ENCODE measurements at regions not wholly inside any gene's neighbourhood (a gene's known extent, or its start where the extent isn't known, plus 50 kb on each side); places are given as distances from the start of the nearest gene placed in this dataset.

GRCh38 chr2:12871694-12872315 lies 155.1 kb downstream of the TRIB2 start:
- no peaks in the 10 kb centered on the region for H3K4me1 ChIP-seq (ENCODE audit: insufficient read depth, low read length)
- H3K36me3 ChIP-seq (ENCODE audit: insufficient read depth, low read length): no peaks in the 10 kb centered on the region
- no peak overlapping the region for H3K9ac ChIP-seq (ENCODE audit: low read depth, low read length)
- no peaks in the 10 kb centered on the region for H3K9me3 ChIP-seq (ENCODE audit: control insufficient read depth, insufficient read depth, low read length)

GRCh38 chr2:12877761-12878160 lies 161.0 kb downstream of the TRIB2 start:
- no peak overlapping the region for H3K9ac ChIP-seq (ENCODE audit: low read depth, low read length)
- H3K9me3 ChIP-seq (ENCODE audit: control insufficient read depth, insufficient read depth, low read length): no peaks in the 10 kb centered on the region
- H3K4me1 ChIP-seq (ENCODE audit: insufficient read depth, low read length): no peaks in the 10 kb centered on the region
- H3K36me3 ChIP-seq (ENCODE audit: insufficient read depth, low read length): no peaks in the 10 kb centered on the region

GRCh38 chr2:12879649-12880048 lies 162.9 kb downstream of the TRIB2 start:
- Histone ChIP-seq H3K9ac (ENCODE audit: low read depth, low read length) (no peak overlapping the region), H3K36me3 (ENCODE audit: insufficient read depth, low read length) (no peaks in the 10 kb centered on the region), H3K4me1 (ENCODE audit: insufficient read depth, low read length) (no peaks in the 10 kb centered on the region), H3K9me3 (ENCODE audit: control insufficient read depth, insufficient read depth, low read length) (no peaks in the 10 kb centered on the region)

- no peaks in the 10 kb centered on the region for H3K4me1 ChIP-seq (ENCODE audit: insufficient read depth, low read length)
- no peak overlapping the region for H3K9ac ChIP-seq (ENCODE audit: low read depth, low read length)
- H3K9me3 ChIP-seq (ENCODE audit: control insufficient read depth, insufficient read depth, low read length): no peaks in the 10 kb centered on the region
- H3K36me3 ChIP-seq (ENCODE audit: insufficient read depth, low read length): no peaks in the 10 kb centered on the region
These were observed 165.2 kb downstream of the TRIB2 start for GRCh38 chr2:12881952-12882351.

DNA sequence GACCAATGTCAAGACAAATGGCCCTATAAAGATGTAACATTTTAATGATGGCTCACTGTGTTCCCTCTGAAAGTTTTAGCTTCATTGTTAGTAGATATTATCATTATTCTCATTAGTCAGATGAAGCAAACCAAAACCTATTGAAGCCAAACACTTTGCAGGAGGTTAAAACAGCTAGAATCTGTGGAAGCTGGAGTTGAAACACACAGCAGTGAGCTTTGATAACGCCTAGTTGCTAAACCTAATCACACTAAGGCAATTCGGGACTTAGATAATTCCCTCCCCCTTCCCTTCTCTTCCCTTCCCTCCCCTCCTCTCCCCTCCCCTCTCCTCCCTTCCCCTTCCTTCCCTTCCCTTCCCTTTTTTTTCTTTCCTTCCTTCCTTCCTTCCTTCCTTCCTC lies 165.7 kb downstream of the TRIB2 start:
- no peaks in the 10 kb centered on the region for H3K36me3 ChIP-seq (ENCODE audit: insufficient read depth, low read length)
- H3K9ac ChIP-seq (ENCODE audit: low read depth, low read length): no peak overlapping the region
- no peaks in the 10 kb centered on the region for H3K9me3 ChIP-seq (ENCODE audit: control insufficient read depth, insufficient read depth, low read length)
- H3K4me1 ChIP-seq (ENCODE audit: insufficient read depth, low read length): no peaks in the 10 kb centered on the region

DNA sequence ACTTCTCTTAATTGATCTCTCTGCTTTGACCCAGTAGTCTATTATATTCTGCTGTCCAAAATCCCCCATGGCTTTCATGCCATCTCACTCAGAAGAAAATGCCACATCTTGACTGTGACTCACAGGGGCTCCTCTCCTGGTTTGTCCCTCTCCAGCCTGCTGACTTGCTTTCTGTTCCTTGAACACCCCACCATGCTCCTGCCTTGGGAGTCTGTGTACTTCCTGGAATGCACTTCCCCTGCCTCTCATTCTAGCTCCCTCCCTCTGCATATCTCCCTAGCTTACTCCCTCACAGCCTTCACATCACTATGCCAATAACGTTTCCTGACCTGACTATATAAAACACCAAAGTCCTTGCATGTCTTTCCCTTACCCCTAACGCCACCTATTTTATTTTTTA lies 167.2 kb downstream of the TRIB2 start:
- Histone ChIP-seq H3K36me3 (ENCODE audit: insufficient read depth, low read length) (no peaks in the 10 kb centered on the region), H3K9ac (ENCODE audit: low read depth, low read length) (no peak overlapping the region), H3K4me1 (ENCODE audit: insufficient read depth, low read length) (no peaks in the 10 kb centered on the region), H3K9me3 (ENCODE audit: control insufficient read depth, insufficient read depth, low read length) (no peaks in the 10 kb centered on the region)

- H3K4me1 ChIP-seq (ENCODE audit: insufficient read depth, low read length): no peaks in the 10 kb centered on the region
- H3K36me3 ChIP-seq (ENCODE audit: insufficient read depth, low read length): no peaks in the 10 kb centered on the region
- no peak overlapping the region for H3K9ac ChIP-seq (ENCODE audit: low read depth, low read length)
- no peaks in the 10 kb centered on the region for H3K9me3 ChIP-seq (ENCODE audit: control insufficient read depth, insufficient read depth, low read length)
These were observed 168.1 kb downstream of the TRIB2 start for GRCh38 chr2:12884713-12885282.

GRCh38 chr2:12890066-12890465 lies 173.3 kb downstream of the TRIB2 start:
- Histone ChIP-seq H3K9ac (ENCODE audit: low read depth, low read length) (no peak overlapping the region), H3K9me3 (ENCODE audit: control insufficient read depth, insufficient read depth, low read length) (no peaks in the 10 kb centered on the region; the same call in 1 of the 2 replicates), H3K36me3 (ENCODE audit: insufficient read depth, low read length) (no peaks in the 10 kb centered on the region), H3K4me1 (ENCODE audit: insufficient read depth, low read length) (no peaks in the 10 kb centered on the region)

DNA sequence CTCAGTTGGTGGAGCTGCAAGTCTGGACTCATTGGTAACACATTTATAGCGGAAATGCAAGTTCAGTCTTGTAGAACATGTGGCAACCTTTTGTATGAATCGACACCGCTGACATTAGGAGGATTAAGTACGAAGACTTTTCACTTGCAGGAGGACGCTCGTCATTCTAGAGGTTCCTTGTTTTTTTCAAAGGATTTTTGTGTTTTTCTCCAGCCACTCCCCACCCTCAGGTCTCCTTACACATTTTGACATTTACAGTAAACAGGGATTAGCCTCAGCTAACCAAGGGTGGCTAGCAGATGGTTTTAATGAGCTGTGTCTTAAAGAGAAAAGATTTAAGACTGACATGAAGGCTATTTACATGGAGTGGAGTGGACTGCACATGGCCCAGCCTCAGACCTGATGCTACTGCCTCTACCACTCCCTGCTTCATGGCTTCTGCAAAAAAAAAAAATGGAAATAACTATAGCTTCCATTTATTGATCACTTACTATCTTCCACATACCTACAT lies 173.8 kb downstream of the TRIB2 start:
- H3K36me3 ChIP-seq (ENCODE audit: insufficient read depth, low read length): no peaks in the 10 kb centered on the region
- H3K9me3 ChIP-seq (ENCODE audit: control insufficient read depth, insufficient read depth, low read length): peaks cover 2% of the 10 kb centered on the region
- H3K9ac ChIP-seq (ENCODE audit: low read depth, low read length): no peak overlapping the region
- H3K4me1 ChIP-seq (ENCODE audit: insufficient read depth, low read length): no peaks in the 10 kb centered on the region

GRCh38 chr2:12895017-12895416 lies 178.3 kb downstream of the TRIB2 start:
- Histone ChIP-seq H3K4me1 (ENCODE audit: insufficient read depth, low read length) (no peaks in the 10 kb centered on the region), H3K36me3 (ENCODE audit: insufficient read depth, low read length) (no peaks in the 10 kb centered on the region), H3K9me3 (ENCODE audit: control insufficient read depth, insufficient read depth, low read length) (peaks cover 3% of the 10 kb centered on the region), H3K9ac (ENCODE audit: low read depth, low read length) (no peak overlapping the region)

GRCh38 chr2:12896318-12896982 lies 179.7 kb downstream of the TRIB2 start:
- Histone ChIP-seq H3K4me1 (ENCODE audit: insufficient read depth, low read length) (no peaks in the 10 kb centered on the region), H3K36me3 (ENCODE audit: insufficient read depth, low read length) (no peaks in the 10 kb centered on the region), H3K9ac (ENCODE audit: low read depth, low read length) (no peak overlapping the region), H3K9me3 (ENCODE audit: control insufficient read depth, insufficient read depth, low read length) (peaks cover 3% of the 10 kb centered on the region)

DNA sequence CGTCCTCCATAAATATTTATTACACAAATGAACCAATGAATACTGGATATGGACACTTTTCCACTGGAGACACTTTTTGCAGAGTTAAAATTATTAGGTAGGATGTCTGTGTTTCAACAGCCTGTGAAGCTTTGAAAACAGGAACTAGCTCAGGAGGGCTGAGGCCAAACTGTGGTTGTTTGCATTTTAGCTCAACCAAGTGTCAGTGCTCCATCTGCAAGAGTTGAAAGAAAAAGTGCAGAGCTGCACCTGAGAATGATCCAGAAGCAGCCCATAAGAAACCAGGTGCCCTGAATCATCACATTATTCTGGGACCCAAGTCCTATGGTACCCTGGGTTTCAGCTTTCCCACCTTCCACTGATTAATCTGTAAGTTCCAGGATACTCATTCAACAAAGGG lies 180.4 kb downstream of the TRIB2 start:
- H3K4me1 ChIP-seq (ENCODE audit: insufficient read depth, low read length): no peaks in the 10 kb centered on the region
- no peaks in the 10 kb centered on the region for H3K36me3 ChIP-seq (ENCODE audit: insufficient read depth, low read length)
- no peak overlapping the region for H3K9ac ChIP-seq (ENCODE audit: low read depth, low read length)
- H3K9me3 ChIP-seq (ENCODE audit: control insufficient read depth, insufficient read depth, low read length): peaks cover 3% of the 10 kb centered on the region; the same call in 1 of the 2 replicates

- no peaks in the 10 kb centered on the region for H3K9me3 ChIP-seq (ENCODE audit: control insufficient read depth, insufficient read depth, low read length)
- no peak overlapping the region for H3K9ac ChIP-seq (ENCODE audit: low read depth, low read length)
- H3K36me3 ChIP-seq (ENCODE audit: insufficient read depth, low read length): no peaks in the 10 kb centered on the region
- no peaks in the 10 kb centered on the region for H3K4me1 ChIP-seq (ENCODE audit: insufficient read depth, low read length)
These were observed 186.5 kb downstream of the TRIB2 start for GRCh38 chr2:12903272-12903671.

GRCh38 chr2:12910431-12910830 lies 193.7 kb downstream of the TRIB2 start:
- no peaks in the 10 kb centered on the region for H3K4me1 ChIP-seq (ENCODE audit: insufficient read depth, low read length)
- H3K9ac ChIP-seq (ENCODE audit: low read depth, low read length): no peak overlapping the region
- H3K9me3 ChIP-seq (ENCODE audit: control insufficient read depth, insufficient read depth, low read length): no peaks in the 10 kb centered on the region
- H3K36me3 ChIP-seq (ENCODE audit: insufficient read depth, low read length): no peaks in the 10 kb centered on the region

- Histone ChIP-seq H3K9ac (ENCODE audit: low read depth, low read length) (no peak overlapping the region), H3K36me3 (ENCODE audit: insufficient read depth, low read length) (no peaks in the 10 kb centered on the region), H3K9me3 (ENCODE audit: control insufficient read depth, insufficient read depth, low read length) (no peaks in the 10 kb centered on the region), H3K4me1 (ENCODE audit: insufficient read depth, low read length) (no peaks in the 10 kb centered on the region)
These were observed 199.1 kb downstream of the TRIB2 start for GRCh38 chr2:12915787-12916186.
